Panc1 (cell line): ENCODE measurements at regions not wholly inside any gene's neighbourhood (a gene's known extent, or its start where the extent isn't known, plus 50 kb on each side); places are given as distances from the start of the nearest gene placed in this dataset.

ENCODE experiments used
- ATAC-seq: fragments of 200-7000 bp; cut with Tn5 transposase; 2 replicates; pipeline ENCODE4 v1.9.1; 2020; ENCODE audit warnings: mild to moderate bottlenecking, moderate library complexity
- BruUV-seq: library from RNA; stranded (reverse); fragments of 400-500 nt; replicated peaks from 2 replicates; lab custom pipeline; 2021; lab: Mats Ljungman, UMichigan
- CTCF ChIA-PET: fragments of 300-600 bp; sonication (Branson Sonifier 250); formaldehyde crosslinking; loops from one replicate; lab custom pipeline; 2022; ENCODE audit warnings: antibody characterized with exemption; lab: Charles Lee
- POLR2A ChIA-PET: fragments of 300-600 bp; sonication (Branson Sonifier 250); formaldehyde crosslinking; loops from one replicate; lab custom pipeline; 2022; ENCODE audit warnings: antibody characterized with exemption; lab: Charles Lee
- DNase-seq: peaks from one replicate; pipeline ENCODE4 v3.0.0-alpha.2; 2010; ENCODE audit warnings: low read depth, low spot score
- H3K27ac ChIP-seq: 2 replicates; pipeline ENCODE4 v1.5.1; 2011; ENCODE audit warnings: mild to moderate bottlenecking, low read length, inconsistent platforms
- H3K27me3 ChIP-seq: fragments of 200-500 bp; sonication (Bioruptor generic); 2 replicates; pipeline ENCODE4 v1.6.0; 2014; ENCODE audit warnings: low read length, inconsistent platforms; ENCODE audit not compliant: control insufficient read depth, insufficient read depth
- H3K36me3 ChIP-seq: fragments of 200-500 bp; sonication (Bioruptor generic); 2 replicates; pipeline ENCODE4 v1.5.1; 2014; ENCODE audit warnings: inconsistent platforms, mild to moderate bottlenecking, low read length, moderate library complexity; ENCODE audit not compliant: control insufficient read depth, insufficient read depth
- H3K4me1 ChIP-seq: 2 replicates; pipeline ENCODE4 v1.5.1; 2011; ENCODE audit warnings: inconsistent platforms, mild to moderate bottlenecking, low read length, moderate library complexity; ENCODE audit not compliant: control insufficient read depth, insufficient read depth
- H3K4me3 ChIP-seq, 2 experiments: 2 replicates each; pipeline ENCODE4 v1.5.1; 2011 to 2012; ENCODE audit warnings: low read depth in 2 of 2, low read length in 2 of 2, mild to moderate bottlenecking in 2 of 2, inconsistent platforms in 1 of 2, moderate library complexity in 1 of 2
- H3K9me3 ChIP-seq: fragments of 200-500 bp; sonication (Bioruptor generic); 2 replicates; pipeline ENCODE4 v1.5.1; 2014; ENCODE audit warnings: low read depth, mild to moderate bottlenecking, inconsistent platforms, low read length, moderate library complexity; ENCODE audit not compliant: control insufficient read depth, insufficient read depth
- POLR2AphosphoS5 ChIP-seq: IDR thresholded peaks from 2 replicates; pipeline ENCODE4 v1.6.1; 2012; ENCODE audit warnings: mild to moderate bottlenecking, low read depth, low read length, moderate library complexity
- SIN3A ChIP-seq: IDR thresholded peaks from 2 replicates; pipeline ENCODE4 v1.6.1; 2012; ENCODE audit warnings: low read depth, mild to moderate bottlenecking, low read length, moderate library complexity, borderline replicate concordance; ENCODE audit not compliant: insufficient read depth
- TCF7L2 ChIP-seq: IDR thresholded peaks from 2 replicates; pipeline ENCODE4 v1.6.1; 2011; ENCODE audit warnings: mild to moderate bottlenecking, low read depth, low read length, inconsistent platforms
- in situ Hi-C: cut with HindIII; loops from 2 replicates; pipeline ENCODE4 v1.10.0; 2016; ENCODE audit warnings: low sequenced_read_pairs, low pct_unique_long_range_greater_than_20kb
- intact Hi-C: fragments of 100-400 bp; cut with micrococcal nuclease; formaldehyde crosslinking; loops from one replicate; pipeline ENCODE4 v1.10.0; 2022; ENCODE audit not compliant: unreplicated experiment
- TF ChIP-seq, protein P1 (sequence below): fragments of 450-650 bp; IDR thresholded peaks from 2 replicates; pipeline ENCODE4 v1.5.1; 2017; ENCODE audit warnings: mild to moderate bottlenecking
- TF ChIP-seq, protein P2 (sequence below), 2 experiments: IDR thresholded peaks; 2 replicates each; pipeline ENCODE4 v1.6.1; 2011 to 2012; ENCODE audit warnings: low read depth in 2 of 2, control low read depth in 1 of 2, low read length in 1 of 2, mild to moderate bottlenecking in 1 of 2, moderate library complexity in 1 of 2; ENCODE audit not compliant: insufficient read depth in 1 of 2

DNA sequence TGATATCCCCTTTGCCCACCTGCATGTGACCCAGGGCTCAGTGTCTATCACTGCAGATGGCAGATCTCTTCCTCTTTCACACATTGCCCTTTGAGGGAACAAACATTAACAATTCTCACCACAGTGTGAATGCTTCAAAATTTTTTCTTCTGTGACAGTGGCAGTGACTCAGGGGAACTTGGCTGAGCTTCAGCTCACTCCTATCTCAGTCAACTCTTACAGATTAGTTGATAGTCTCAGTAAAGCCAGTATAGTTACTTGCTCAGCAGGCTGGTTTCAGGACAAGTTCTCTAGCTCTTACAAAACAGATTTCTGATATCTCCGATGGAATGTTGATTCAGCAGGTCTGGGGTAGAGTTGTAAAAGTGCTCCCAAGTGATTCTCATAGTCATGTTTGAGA lies 166.9 kb downstream of the DLEU7 start:
- H3K4me1 ChIP-seq = no peaks in the 10 kb centered on the region
- H3K4me3 ChIP-seq = no peak overlapping the region
- no peak overlapping the region for H3K27ac ChIP-seq
- no TSS peak for BruUV-seq
- ATAC-seq = no peak
- DNase-seq = no peak
- intact Hi-C loops (no loop called here), in situ Hi-C loops (no loop called here)
- H3K36me3 ChIP-seq = no peaks in the 10 kb centered on the region
- POLR2A ChIA-PET = no interaction called here
- CTCF ChIA-PET = no interaction called here
- no peaks in the 10 kb centered on the region for H3K9me3 ChIP-seq
- TF ChIP-seq POLR2AphosphoS5 (no peak), SIN3A (no peak), TCF7L2 (no peak)
- TF ChIP-seq, protein P1, sequence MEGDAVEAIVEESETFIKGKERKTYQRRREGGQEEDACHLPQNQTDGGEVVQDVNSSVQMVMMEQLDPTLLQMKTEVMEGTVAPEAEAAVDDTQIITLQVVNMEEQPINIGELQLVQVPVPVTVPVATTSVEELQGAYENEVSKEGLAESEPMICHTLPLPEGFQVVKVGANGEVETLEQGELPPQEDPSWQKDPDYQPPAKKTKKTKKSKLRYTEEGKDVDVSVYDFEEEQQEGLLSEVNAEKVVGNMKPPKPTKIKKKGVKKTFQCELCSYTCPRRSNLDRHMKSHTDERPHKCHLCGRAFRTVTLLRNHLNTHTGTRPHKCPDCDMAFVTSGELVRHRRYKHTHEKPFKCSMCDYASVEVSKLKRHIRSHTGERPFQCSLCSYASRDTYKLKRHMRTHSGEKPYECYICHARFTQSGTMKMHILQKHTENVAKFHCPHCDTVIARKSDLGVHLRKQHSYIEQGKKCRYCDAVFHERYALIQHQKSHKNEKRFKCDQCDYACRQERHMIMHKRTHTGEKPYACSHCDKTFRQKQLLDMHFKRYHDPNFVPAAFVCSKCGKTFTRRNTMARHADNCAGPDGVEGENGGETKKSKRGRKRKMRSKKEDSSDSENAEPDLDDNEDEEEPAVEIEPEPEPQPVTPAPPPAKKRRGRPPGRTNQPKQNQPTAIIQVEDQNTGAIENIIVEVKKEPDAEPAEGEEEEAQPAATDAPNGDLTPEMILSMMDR = no peak
- H3K27me3 ChIP-seq = no peaks in the 10 kb centered on the region

DNA sequence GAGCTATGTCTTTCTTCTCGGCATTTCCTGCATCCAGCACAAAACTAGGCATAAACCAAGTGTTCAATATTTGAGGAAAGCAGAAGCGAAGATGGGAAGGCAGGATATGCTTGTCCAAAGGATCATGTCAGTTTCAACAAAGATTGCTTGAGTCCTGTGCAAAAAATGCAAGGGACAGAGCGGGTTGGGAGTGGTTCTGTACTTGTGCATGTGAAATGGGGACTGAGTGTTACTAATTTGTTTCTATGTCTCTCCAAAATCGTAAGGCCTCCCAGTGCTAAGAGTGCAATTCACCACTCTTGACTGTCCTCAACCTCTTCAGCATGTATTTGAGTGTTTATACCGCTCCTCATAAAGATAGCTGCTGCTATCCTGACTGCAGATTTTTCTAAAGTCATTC lies 166.2 kb downstream of the DLEU7 start:
- H3K36me3 ChIP-seq = no peaks in the 10 kb centered on the region
- H3K4me1 ChIP-seq = no peaks in the 10 kb centered on the region
- intact Hi-C loops (no loop called here), in situ Hi-C loops (no loop called here)
- DNase-seq = no peak
- H3K9me3 ChIP-seq = no peaks in the 10 kb centered on the region
- no peak overlapping the region for H3K27ac ChIP-seq
- no peak for ATAC-seq
- no TSS peak for BruUV-seq
- CTCF ChIA-PET = no interaction called here
- no peak overlapping the region for H3K4me3 ChIP-seq
- no peaks in the 10 kb centered on the region for H3K27me3 ChIP-seq
- TF ChIP-seq SIN3A (no peak), TCF7L2 (no peak), POLR2AphosphoS5 (no peak)
- TF ChIP-seq, protein P2, sequence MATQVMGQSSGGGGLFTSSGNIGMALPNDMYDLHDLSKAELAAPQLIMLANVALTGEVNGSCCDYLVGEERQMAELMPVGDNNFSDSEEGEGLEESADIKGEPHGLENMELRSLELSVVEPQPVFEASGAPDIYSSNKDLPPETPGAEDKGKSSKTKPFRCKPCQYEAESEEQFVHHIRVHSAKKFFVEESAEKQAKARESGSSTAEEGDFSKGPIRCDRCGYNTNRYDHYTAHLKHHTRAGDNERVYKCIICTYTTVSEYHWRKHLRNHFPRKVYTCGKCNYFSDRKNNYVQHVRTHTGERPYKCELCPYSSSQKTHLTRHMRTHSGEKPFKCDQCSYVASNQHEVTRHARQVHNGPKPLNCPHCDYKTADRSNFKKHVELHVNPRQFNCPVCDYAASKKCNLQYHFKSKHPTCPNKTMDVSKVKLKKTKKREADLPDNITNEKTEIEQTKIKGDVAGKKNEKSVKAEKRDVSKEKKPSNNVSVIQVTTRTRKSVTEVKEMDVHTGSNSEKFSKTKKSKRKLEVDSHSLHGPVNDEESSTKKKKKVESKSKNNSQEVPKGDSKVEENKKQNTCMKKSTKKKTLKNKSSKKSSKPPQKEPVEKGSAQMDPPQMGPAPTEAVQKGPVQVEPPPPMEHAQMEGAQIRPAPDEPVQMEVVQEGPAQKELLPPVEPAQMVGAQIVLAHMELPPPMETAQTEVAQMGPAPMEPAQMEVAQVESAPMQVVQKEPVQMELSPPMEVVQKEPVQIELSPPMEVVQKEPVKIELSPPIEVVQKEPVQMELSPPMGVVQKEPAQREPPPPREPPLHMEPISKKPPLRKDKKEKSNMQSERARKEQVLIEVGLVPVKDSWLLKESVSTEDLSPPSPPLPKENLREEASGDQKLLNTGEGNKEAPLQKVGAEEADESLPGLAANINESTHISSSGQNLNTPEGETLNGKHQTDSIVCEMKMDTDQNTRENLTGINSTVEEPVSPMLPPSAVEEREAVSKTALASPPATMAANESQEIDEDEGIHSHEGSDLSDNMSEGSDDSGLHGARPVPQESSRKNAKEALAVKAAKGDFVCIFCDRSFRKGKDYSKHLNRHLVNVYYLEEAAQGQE (IDR thresholded peaks at IDR 0.05; ENCODE audit: insufficient read depth in 1 of 2, low read depth in 2 of 2, low read length in 1 of 2) = no peak
- TF ChIP-seq, protein P1 = no peak
- POLR2A ChIA-PET = no interaction called here
